Neural progenitor cell (in vitro differentiated cells): ENCODE measurements at regions not wholly inside any gene's neighbourhood (a gene's known extent, or its start where the extent isn't known, plus 50 kb on each side); places are given as distances from the start of the nearest gene placed in this dataset.

ENCODE experiments used
- CTCF ChIP-seq: fragments of 200-600 bp; sonication (generic); IDR thresholded peaks from 2 replicates; pipeline ENCODE4 v1.5.1; 2017; ENCODE audit warnings: antibody characterized with exemption, mild to moderate bottlenecking
- EZH2 ChIP-seq: fragments of 200-600 bp; sonication (generic); IDR thresholded peaks from 2 replicates; pipeline ENCODE4 v1.6.1; 2017; ENCODE audit warnings: antibody characterized with exemption, mild to moderate bottlenecking, moderate library complexity
- EZH2phosphoT487 ChIP-seq: fragments of 200-600 bp; sonication (generic); IDR thresholded peaks from 2 replicates; pipeline ENCODE4 v1.6.1; 2017; ENCODE audit warnings: antibody characterized with exemption

GRCh38 chr10:93204494-93205485 lies 131.1 kb downstream of the CYP26A1 start:
- no peak for TF ChIP-seq CTCF
- TF ChIP-seq EZH2: no peak
- no peak for TF ChIP-seq EZH2phosphoT487
